Mucosa of rectum (tissue), 2 donors: ENCODE measurements at regions not wholly inside any gene's neighbourhood (a gene's known extent, or its start where the extent isn't known, plus 50 kb on each side); places are given as distances from the start of the nearest gene placed in this dataset.

ENCODE experiments used
- H3K27ac ChIP-seq, 2 donors: one replicate each; pipeline ENCODE4 v1.7.0; 2013; ENCODE audit warnings: inconsistent platforms in 2 of 2, low read depth in 2 of 2, low read length in 2 of 2
- H3K27me3 ChIP-seq, 2 donors: one replicate each; pipeline ENCODE4 v1.7.0; 2013; ENCODE audit warnings: low read length in 2 of 2; ENCODE audit not compliant: control insufficient read depth in 2 of 2, insufficient read depth in 2 of 2
- H3K36me3 ChIP-seq, 2 donors: one replicate each; pipeline ENCODE4 v1.7.0; 2013; ENCODE audit warnings: low read length in 2 of 2; ENCODE audit not compliant: control insufficient read depth in 2 of 2, insufficient read depth in 2 of 2
- H3K4me1 ChIP-seq, 2 donors: one replicate each; pipeline ENCODE4 v1.7.0; 2013; ENCODE audit warnings: low read length in 2 of 2, mild to moderate bottlenecking in 1 of 2; ENCODE audit not compliant: control insufficient read depth in 2 of 2, insufficient read depth in 2 of 2
- H3K4me3 ChIP-seq, 2 donors: one replicate each; pipeline ENCODE4 v1.7.0; 2013; ENCODE audit warnings: low read length in 2 of 2
- H3K9ac ChIP-seq, 2 donors: one replicate each; pipeline ENCODE4 v1.7.0; 2013; ENCODE audit warnings: low read length in 2 of 2, low read depth in 1 of 2, mild to moderate bottlenecking in 1 of 2
- H3K9me3 ChIP-seq, 2 donors: one replicate each; pipeline ENCODE4 v1.7.0; 2013; ENCODE audit warnings: low read length in 2 of 2; ENCODE audit not compliant: control insufficient read depth in 2 of 2
- donor health status: healthy.
- donor health status: Normal muscosa, but diverticular disease.

- no peak overlapping the region for H3K4me3 ChIP-seq
- H3K27ac ChIP-seq, result no peak overlapping the region
- no peak overlapping the region for H3K9ac ChIP-seq
- H3K27me3 ChIP-seq, result no peaks in the 10 kb centered on the region
- no peaks in the 10 kb centered on the region for H3K4me1 ChIP-seq
- no peaks in the 10 kb centered on the region for H3K36me3 ChIP-seq
- no peaks in the 10 kb centered on the region for H3K9me3 ChIP-seq
Measured at GRCh38 chr3:34196914-34197313, 398.5 kb downstream of the PDCD6IP start.

- H3K4me1 ChIP-seq, result no peaks in the 10 kb centered on the region
- H3K36me3 ChIP-seq, result no peaks in the 10 kb centered on the region
- H3K4me3 ChIP-seq, result no peak overlapping the region
- H3K9ac ChIP-seq, result no peak overlapping the region
- H3K9me3 ChIP-seq, result no peaks in the 10 kb centered on the region
- no peak overlapping the region for H3K27ac ChIP-seq
- H3K27me3 ChIP-seq, result no peaks in the 10 kb centered on the region
Measured at GRCh38 chr3:34198309-34198708, 399.9 kb downstream of the PDCD6IP start.

- no peak overlapping the region for H3K9ac ChIP-seq
- H3K4me1 ChIP-seq, result no peaks in the 10 kb centered on the region
- no peaks in the 10 kb centered on the region for H3K27me3 ChIP-seq
- no peak overlapping the region for H3K27ac ChIP-seq
- no peak overlapping the region for H3K4me3 ChIP-seq
- H3K9me3 ChIP-seq, result no peaks in the 10 kb centered on the region
- H3K36me3 ChIP-seq, result no peaks in the 10 kb centered on the region
Measured at GRCh38 chr3:34200576-34200975, 402.1 kb downstream of the PDCD6IP start.

GRCh38 chr3:34202975-34203374, 404.5 kb downstream of the PDCD6IP start:
- H3K4me1 ChIP-seq, result no peaks in the 10 kb centered on the region
- H3K4me3 ChIP-seq, result no peak overlapping the region
- H3K27ac ChIP-seq, result no peak overlapping the region

GRCh38 chr3:34203386-34203785, 405.0 kb downstream of the PDCD6IP start:
- H3K27ac ChIP-seq, result no peak overlapping the region
- H3K4me3 ChIP-seq, result no peak overlapping the region

More at GRCh38 chr3:34202975-34203374, 404.5 kb downstream of the PDCD6IP start:
- H3K9me3 ChIP-seq, result no peaks in the 10 kb centered on the region
- no peaks in the 10 kb centered on the region for H3K36me3 ChIP-seq
- no peaks in the 10 kb centered on the region for H3K27me3 ChIP-seq
- no peak overlapping the region for H3K9ac ChIP-seq

GRCh38 chr3:34207002-34207401, 408.6 kb downstream of the PDCD6IP start:
- no peak overlapping the region for H3K4me3 ChIP-seq
- H3K4me1 ChIP-seq, result no peaks in the 10 kb centered on the region
- no peak overlapping the region for H3K9ac ChIP-seq
- no peak overlapping the region for H3K27ac ChIP-seq
- H3K27me3 ChIP-seq, result no peaks in the 10 kb centered on the region
- H3K9me3 ChIP-seq, result no peaks in the 10 kb centered on the region
- no peaks in the 10 kb centered on the region for H3K36me3 ChIP-seq

More at GRCh38 chr3:34203386-34203785, 405.0 kb downstream of the PDCD6IP start:
- Histone ChIP-seq H3K4me1 (no peaks in the 10 kb centered on the region), H3K36me3 (no peaks in the 10 kb centered on the region), H3K9me3 (no peaks in the 10 kb centered on the region), H3K9ac (no peak overlapping the region), H3K27me3 (no peaks in the 10 kb centered on the region)

- H3K36me3 ChIP-seq, result no peaks in the 10 kb centered on the region
- H3K4me1 ChIP-seq, result no peaks in the 10 kb centered on the region
- no peaks in the 10 kb centered on the region for H3K9me3 ChIP-seq
- H3K9ac ChIP-seq, result no peak overlapping the region
- H3K4me3 ChIP-seq, result no peak overlapping the region
- H3K27ac ChIP-seq, result no peak overlapping the region
- no peaks in the 10 kb centered on the region for H3K27me3 ChIP-seq
Measured at GRCh38 chr3:34207806-34208205, 409.4 kb downstream of the PDCD6IP start.

- no peak overlapping the region for H3K27ac ChIP-seq
- H3K27me3 ChIP-seq, result no peaks in the 10 kb centered on the region
- no peak overlapping the region for H3K9ac ChIP-seq
- H3K4me1 ChIP-seq, result no peaks in the 10 kb centered on the region
- no peaks in the 10 kb centered on the region for H3K36me3 ChIP-seq
- H3K4me3 ChIP-seq, result no peak overlapping the region
- no peaks in the 10 kb centered on the region for H3K9me3 ChIP-seq
Measured at GRCh38 chr3:34212175-34212574, 413.7 kb downstream of the PDCD6IP start.

- H3K27ac ChIP-seq, result no peak overlapping the region
- H3K27me3 ChIP-seq, result no peaks in the 10 kb centered on the region
- no peaks in the 10 kb centered on the region for H3K9me3 ChIP-seq
- H3K9ac ChIP-seq, result no peak overlapping the region
- no peak overlapping the region for H3K4me3 ChIP-seq
- no peaks in the 10 kb centered on the region for H3K36me3 ChIP-seq
- no peaks in the 10 kb centered on the region for H3K4me1 ChIP-seq
Measured at GRCh38 chr3:34212656-34213055, 414.2 kb downstream of the PDCD6IP start.

- no peaks in the 10 kb centered on the region for H3K36me3 ChIP-seq
- no peak overlapping the region for H3K27ac ChIP-seq
- no peaks in the 10 kb centered on the region for H3K27me3 ChIP-seq
- H3K9me3 ChIP-seq, result no peaks in the 10 kb centered on the region
- H3K4me1 ChIP-seq, result no peaks in the 10 kb centered on the region
- no peak overlapping the region for H3K9ac ChIP-seq
- H3K4me3 ChIP-seq, result no peak overlapping the region
Measured at GRCh38 chr3:34213478-34213877, 415.0 kb downstream of the PDCD6IP start.

- Histone ChIP-seq H3K27ac (no peak overlapping the region), H3K4me1 (no peaks in the 10 kb centered on the region), H3K9me3 (no peaks in the 10 kb centered on the region), H3K4me3 (no peak overlapping the region), H3K9ac (no peak overlapping the region), H3K27me3 (no peaks in the 10 kb centered on the region), H3K36me3 (no peaks in the 10 kb centered on the region)
Measured at GRCh38 chr3:34216711-34217335, 418.4 kb downstream of the PDCD6IP start.
